T-helper 1 cell treated with Interleukin-12 subunit alpha and Interleukin-12 subunit beta and Interleukin-4 antibody, amounts not matched to agents 30 ng/mL and 1 ng/mL, for 36 hours (primary cell): ENCODE measurements at regions not wholly inside any gene's neighbourhood (a gene's known extent, or its start where the extent isn't known, plus 50 kb on each side); places are given as distances from the start of the nearest gene placed in this dataset.
"Not testable (repeated sequence)": the region's sequence is repeated elsewhere in the genome, so short reads cannot be mapped to it uniquely, and the experiment has no call there.

Experiments used
- intact Hi-C: fragments of 100-400 bp; cut with micrococcal nuclease; formaldehyde crosslinking; loops from one replicate; pipeline ENCODE4 v1.15.1; 2024

- intact Hi-C loops = no loop called here
Observed at GRCh38 chr2:13996527-13996926, 636.0 kb upstream of the LRATD1 start.

- intact Hi-C loops = no loop called here
Observed at GRCh38 chr2:14011190-14011589, 621.3 kb upstream of the LRATD1 start.

GRCh38 chr2:14015113-14015630 is 617.3 kb upstream of the LRATD1 start:
- intact Hi-C loops = no loop called here

GRCh38 chr2:14016289-14016955 is 616.1 kb upstream of the LRATD1 start:
- intact Hi-C loops = no loop called here

GRCh38 chr2:14018620-14019019 is 613.9 kb upstream of the LRATD1 start:
- intact Hi-C loops = no loop called here

- intact Hi-C loops = no loop called here
Observed at GRCh38 chr2:14023558-14023957, 609.0 kb upstream of the LRATD1 start.

GRCh38 chr2:14039134-14039533 is 593.4 kb upstream of the LRATD1 start:
- intact Hi-C loops = loop anchor here (5.0 kb wide), 1 partner anchor 532 kb away; no protein-coding TSS in a partner anchor

GRCh38 chr2:14047491-14047890 is 585.0 kb upstream of the LRATD1 start:
- intact Hi-C loops = no loop called here

- intact Hi-C loops = no loop called here
Observed at GRCh38 chr2:14051401-14051800, 581.1 kb upstream of the LRATD1 start.

GRCh38 chr2:14053105-14053504 is 579.4 kb upstream of the LRATD1 start:
- intact Hi-C loops = no loop called here

- intact Hi-C loops = no loop called here
Observed at GRCh38 chr2:14064346-14064745, 568.2 kb upstream of the LRATD1 start.

GRCh38 chr2:14072338-14072737 is 560.2 kb upstream of the LRATD1 start:
- intact Hi-C loops = no loop called here

GRCh38 chr2:14074691-14075090 is 557.8 kb upstream of the LRATD1 start:
- intact Hi-C loops = no loop called here

GRCh38 chr2:14079576-14079975 is 552.9 kb upstream of the LRATD1 start:
- intact Hi-C loops = no loop called here

- intact Hi-C loops = no loop called here
Observed at GRCh38 chr2:14081521-14081920, 551.0 kb upstream of the LRATD1 start.

GRCh38 chr2:14082640-14083039 is 549.9 kb upstream of the LRATD1 start:
- intact Hi-C loops = no loop called here

GRCh38 chr2:14094592-14094991 is 537.9 kb upstream of the LRATD1 start:
- intact Hi-C loops = no loop called here

GRCh38 chr2:14099101-14099500 is 533.4 kb upstream of the LRATD1 start:
- intact Hi-C loops = not testable (repeated sequence)

- intact Hi-C loops = no loop called here
Observed at GRCh38 chr2:14114275-14114674, 518.2 kb upstream of the LRATD1 start.

GRCh38 chr2:14120376-14120775 is 512.1 kb upstream of the LRATD1 start:
- intact Hi-C loops = no loop called here

- intact Hi-C loops = no loop called here
Observed at GRCh38 chr2:14123436-14124103, 508.9 kb upstream of the LRATD1 start.

GRCh38 chr2:14125624-14126293 is 506.8 kb upstream of the LRATD1 start:
- intact Hi-C loops = loop anchor here (5.0 kb wide), 1 partner anchor 308 kb away; no protein-coding TSS in a partner anchor
